NB4 (cell line): ENCODE measurements at regions not wholly inside any gene's neighbourhood (a gene's known extent, or its start where the extent isn't known, plus 50 kb on each side); places are given as distances from the start of the nearest gene placed in this dataset.

Source experiments
- DNase-seq: peaks from one replicate; pipeline ENCODE4 v3.0.0; 2010; ENCODE audit warnings: low read depth
- H3K4me3 ChIP-seq: one replicate; pipeline ENCODE4 v1.5.1; 2011; ENCODE audit warnings: mild to moderate bottlenecking, low read depth, low read length, moderate library complexity
- MAX ChIP-seq: IDR thresholded peaks from 2 replicates; pipeline ENCODE4 v1.6.1; 2011; ENCODE audit warnings: low read depth, low read length
- MYC ChIP-seq: IDR thresholded peaks from 2 replicates; pipeline ENCODE4 v1.6.1; 2011; ENCODE audit warnings: low read depth, low read length
- POLR2A ChIP-seq: IDR thresholded peaks from 2 replicates; pipeline ENCODE4 v1.6.1; 2011; ENCODE audit warnings: mild to moderate bottlenecking; ENCODE audit not compliant: insufficient read length; ENCODE audit errors: extremely low read depth
- TF ChIP-seq, protein P1 (sequence below): IDR thresholded peaks from one replicate; pipeline ENCODE4 v1.5.1; 2012; ENCODE audit warnings: low read depth, low read length

- no peak for DNase-seq
- no peak for TF ChIP-seq MYC
- TF ChIP-seq POLR2A = no peak
- TF ChIP-seq MAX = no peak
- TF ChIP-seq, protein P1, sequence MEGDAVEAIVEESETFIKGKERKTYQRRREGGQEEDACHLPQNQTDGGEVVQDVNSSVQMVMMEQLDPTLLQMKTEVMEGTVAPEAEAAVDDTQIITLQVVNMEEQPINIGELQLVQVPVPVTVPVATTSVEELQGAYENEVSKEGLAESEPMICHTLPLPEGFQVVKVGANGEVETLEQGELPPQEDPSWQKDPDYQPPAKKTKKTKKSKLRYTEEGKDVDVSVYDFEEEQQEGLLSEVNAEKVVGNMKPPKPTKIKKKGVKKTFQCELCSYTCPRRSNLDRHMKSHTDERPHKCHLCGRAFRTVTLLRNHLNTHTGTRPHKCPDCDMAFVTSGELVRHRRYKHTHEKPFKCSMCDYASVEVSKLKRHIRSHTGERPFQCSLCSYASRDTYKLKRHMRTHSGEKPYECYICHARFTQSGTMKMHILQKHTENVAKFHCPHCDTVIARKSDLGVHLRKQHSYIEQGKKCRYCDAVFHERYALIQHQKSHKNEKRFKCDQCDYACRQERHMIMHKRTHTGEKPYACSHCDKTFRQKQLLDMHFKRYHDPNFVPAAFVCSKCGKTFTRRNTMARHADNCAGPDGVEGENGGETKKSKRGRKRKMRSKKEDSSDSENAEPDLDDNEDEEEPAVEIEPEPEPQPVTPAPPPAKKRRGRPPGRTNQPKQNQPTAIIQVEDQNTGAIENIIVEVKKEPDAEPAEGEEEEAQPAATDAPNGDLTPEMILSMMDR = no peak
- H3K4me3 ChIP-seq = no peak overlapping the region
These were observed 932.9 kb downstream of the XPNPEP1 start for GRCh38 chr10:108990441-108990840.

- H3K4me3 ChIP-seq = no peak overlapping the region
- no peak for DNase-seq
- TF ChIP-seq MYC (no peak), POLR2A (no peak), MAX (no peak)
- TF ChIP-seq, protein P1 = no peak
These were observed 933.3 kb downstream of the XPNPEP1 start for GRCh38 chr10:108989976-108990375.

GRCh38 chr10:108982159-108982558 is 941.2 kb downstream of the XPNPEP1 start:
- no peak overlapping the region for H3K4me3 ChIP-seq
- DNase-seq = no peak
- TF ChIP-seq, protein P1 = no peak
- TF ChIP-seq POLR2A (no peak), MYC (no peak)

DNA sequence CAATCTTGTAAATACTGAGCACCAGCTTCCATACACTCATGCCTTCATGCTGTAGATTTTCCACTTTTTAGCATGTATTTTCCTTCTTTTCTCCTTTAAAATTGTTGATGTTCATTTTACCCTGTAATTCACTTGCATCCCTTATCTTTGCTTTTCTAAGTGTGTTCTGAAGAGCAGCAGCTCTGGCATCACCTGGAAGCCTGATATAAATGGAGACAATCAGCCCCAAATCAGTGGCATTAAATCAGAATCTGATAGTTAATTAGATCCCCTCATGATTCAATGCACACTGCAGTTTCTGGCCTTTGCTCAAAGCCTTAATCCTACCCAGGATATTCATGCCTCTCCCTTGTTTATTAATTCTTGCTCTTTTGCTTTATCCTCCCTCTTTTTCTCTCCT is 942.4 kb downstream of the XPNPEP1 start:
- no peak overlapping the region for H3K4me3 ChIP-seq
- no peak for DNase-seq
- TF ChIP-seq, protein P1 = no peak
- TF ChIP-seq POLR2A (no peak), MYC (no peak), MAX (no peak)

DNA sequence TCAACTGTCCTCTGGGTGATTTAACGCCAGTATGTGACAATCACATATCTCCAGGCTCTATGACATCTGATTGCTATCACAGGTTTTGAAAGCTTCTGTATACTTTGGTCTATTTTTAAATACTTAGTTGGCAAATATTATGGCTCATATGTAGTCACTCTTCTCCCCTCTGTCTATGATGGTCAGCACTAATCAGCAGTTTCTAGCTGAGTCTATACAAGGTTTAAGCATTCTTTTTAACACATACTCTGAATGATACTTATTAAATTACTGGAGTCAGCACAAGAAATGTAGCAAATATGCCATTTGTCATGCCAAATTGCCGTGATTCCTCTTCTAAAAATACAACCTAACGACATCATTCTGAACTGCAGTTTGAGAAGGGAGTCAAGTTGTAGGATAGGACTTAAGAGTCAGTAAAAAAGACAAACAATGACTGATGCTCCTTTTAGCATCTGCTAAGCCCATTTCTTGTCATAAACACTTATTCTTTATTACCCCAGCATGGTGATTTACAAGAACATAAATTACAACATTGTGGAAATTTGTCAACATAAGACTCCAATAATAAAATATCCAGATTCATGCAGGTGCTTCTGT is 947.8 kb downstream of the XPNPEP1 start:
- TF ChIP-seq POLR2A = no peak
- no peak for TF ChIP-seq MYC
- TF ChIP-seq, protein P1 = no peak
- TF ChIP-seq MAX = no peak
- no peak overlapping the region for H3K4me3 ChIP-seq
- DNase-seq = no peak

DNA sequence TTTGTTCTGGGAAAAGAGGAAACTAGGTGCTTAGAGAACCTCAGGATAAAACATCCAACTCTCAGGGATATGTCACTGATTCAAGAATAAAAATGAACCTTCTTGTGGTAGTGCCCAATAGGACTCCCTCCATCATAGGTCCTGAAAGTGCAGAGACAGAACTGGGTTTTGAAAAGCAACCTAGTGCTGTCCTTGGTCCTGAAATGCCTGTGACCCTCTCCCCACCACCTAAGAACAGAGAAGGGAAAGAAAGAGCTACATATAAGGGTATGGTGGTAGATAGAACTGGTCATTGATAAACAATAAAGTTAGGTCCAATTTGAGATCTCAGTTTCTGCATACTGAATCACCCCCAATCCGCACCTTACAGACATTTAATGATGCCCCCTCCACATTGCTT is 953.3 kb downstream of the XPNPEP1 start:
- TF ChIP-seq MYC (no peak), POLR2A (no peak), MAX (no peak)
- TF ChIP-seq, protein P1 = no peak
- no peak overlapping the region for H3K4me3 ChIP-seq
- DNase-seq = peak; percentile 49
